Stomach (tissue), 4 donors: ENCODE measurements at regions not wholly inside any gene's neighbourhood (a gene's known extent, or its start where the extent isn't known, plus 50 kb on each side); places are given as distances from the start of the nearest gene placed in this dataset.

Experiments used
- EP300 ChIP-seq: sonication (generic); formaldehyde crosslinking; IDR thresholded peaks from one replicate; pipeline ENCODE4 v1.6.1; 2017; ENCODE audit warnings: antibody characterized with exemption
- POLR2AphosphoS5 ChIP-seq, 3 donors: sonication (generic); formaldehyde crosslinking; IDR thresholded peaks; one replicate each; pipeline ENCODE4 v1.6.1; 2016; ENCODE audit warnings: antibody characterized with exemption in 3 of 3
- TF ChIP-seq, protein P1 (sequence below), 7 experiments: fragments of 450-650 bp in 4 of 7; fragments of 200-600 bp in 3 of 7; sonication (generic) in 3 of 7; IDR thresholded peaks; one replicate each; pipeline ENCODE4 v1.5.1; 2016 to 2019; ENCODE audit warnings: antibody characterized with exemption in 7 of 7, control low read depth in 2 of 7, mild to moderate bottlenecking in 1 of 7

DNA sequence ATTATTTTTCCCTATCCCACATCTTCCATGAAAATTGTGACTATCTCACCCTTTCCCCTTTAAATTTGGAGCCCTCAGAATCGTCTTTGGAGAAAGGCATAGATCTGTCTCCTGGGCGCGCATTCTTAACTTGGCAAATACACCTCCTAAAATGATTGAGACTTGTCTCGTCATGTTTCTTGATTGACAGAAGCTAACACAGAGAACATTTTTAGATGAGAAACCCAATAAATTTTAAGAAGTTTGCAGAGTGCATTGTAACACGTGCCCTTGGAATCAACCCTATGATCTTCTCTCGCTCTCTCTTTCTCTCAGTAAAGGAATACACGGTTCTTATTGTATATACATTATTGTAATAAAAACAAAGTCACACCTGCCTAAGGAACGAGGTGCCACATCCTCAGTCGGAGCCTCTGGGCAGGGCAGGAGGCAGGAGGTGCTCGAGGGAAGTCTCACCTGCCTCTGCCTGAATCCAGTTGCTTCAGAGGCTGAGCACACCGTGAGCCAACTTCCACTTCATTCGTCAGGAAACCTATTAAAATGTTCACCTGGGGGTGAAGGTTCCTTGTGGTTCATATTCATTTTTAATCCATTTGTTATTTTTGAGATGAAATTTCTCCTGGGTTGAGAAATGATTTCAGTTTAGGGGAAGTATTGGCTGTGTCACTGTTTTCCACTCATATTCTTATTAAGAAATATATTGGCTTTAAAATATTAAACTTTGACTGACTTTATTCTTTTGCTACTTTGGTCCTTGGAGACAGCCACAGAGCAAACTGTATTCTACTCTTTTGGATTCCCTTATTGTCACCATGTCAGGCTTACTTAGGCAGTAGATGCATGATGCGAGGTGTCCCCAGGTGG lies 90.5 kb upstream of the THBS2 start:
- TF ChIP-seq EP300 (no peak), POLR2AphosphoS5 (IDR thresholded peaks at IDR 0.05) (no peak)
- TF ChIP-seq, protein P1, sequence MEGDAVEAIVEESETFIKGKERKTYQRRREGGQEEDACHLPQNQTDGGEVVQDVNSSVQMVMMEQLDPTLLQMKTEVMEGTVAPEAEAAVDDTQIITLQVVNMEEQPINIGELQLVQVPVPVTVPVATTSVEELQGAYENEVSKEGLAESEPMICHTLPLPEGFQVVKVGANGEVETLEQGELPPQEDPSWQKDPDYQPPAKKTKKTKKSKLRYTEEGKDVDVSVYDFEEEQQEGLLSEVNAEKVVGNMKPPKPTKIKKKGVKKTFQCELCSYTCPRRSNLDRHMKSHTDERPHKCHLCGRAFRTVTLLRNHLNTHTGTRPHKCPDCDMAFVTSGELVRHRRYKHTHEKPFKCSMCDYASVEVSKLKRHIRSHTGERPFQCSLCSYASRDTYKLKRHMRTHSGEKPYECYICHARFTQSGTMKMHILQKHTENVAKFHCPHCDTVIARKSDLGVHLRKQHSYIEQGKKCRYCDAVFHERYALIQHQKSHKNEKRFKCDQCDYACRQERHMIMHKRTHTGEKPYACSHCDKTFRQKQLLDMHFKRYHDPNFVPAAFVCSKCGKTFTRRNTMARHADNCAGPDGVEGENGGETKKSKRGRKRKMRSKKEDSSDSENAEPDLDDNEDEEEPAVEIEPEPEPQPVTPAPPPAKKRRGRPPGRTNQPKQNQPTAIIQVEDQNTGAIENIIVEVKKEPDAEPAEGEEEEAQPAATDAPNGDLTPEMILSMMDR (IDR thresholded peaks at IDR 0.05), result no peak
